ENCODE measurements at regions not wholly inside any gene's neighbourhood (a gene's known extent, or its start where the extent isn't known, plus 50 kb on each side); places are given as distances from the start of the nearest gene placed in this dataset.

- DNase-seq = no peak
- Histone ChIP-seq H3K4me3 (ENCODE audit: insufficient read depth, low read depth, low read length) (no peak overlapping the region), H3K36me3 (replicated peaks; ENCODE audit: control insufficient read depth, insufficient read depth, low read length) (no peaks in the 10 kb centered on the region), H3K27me3 (ENCODE audit: control insufficient read depth, insufficient read depth, low read length) (no peaks in the 10 kb centered on the region)
Observed at GRCh38 chr2:153020201-153020600, 301.8 kb downstream of the ARL6IP6 start.

DNA sequence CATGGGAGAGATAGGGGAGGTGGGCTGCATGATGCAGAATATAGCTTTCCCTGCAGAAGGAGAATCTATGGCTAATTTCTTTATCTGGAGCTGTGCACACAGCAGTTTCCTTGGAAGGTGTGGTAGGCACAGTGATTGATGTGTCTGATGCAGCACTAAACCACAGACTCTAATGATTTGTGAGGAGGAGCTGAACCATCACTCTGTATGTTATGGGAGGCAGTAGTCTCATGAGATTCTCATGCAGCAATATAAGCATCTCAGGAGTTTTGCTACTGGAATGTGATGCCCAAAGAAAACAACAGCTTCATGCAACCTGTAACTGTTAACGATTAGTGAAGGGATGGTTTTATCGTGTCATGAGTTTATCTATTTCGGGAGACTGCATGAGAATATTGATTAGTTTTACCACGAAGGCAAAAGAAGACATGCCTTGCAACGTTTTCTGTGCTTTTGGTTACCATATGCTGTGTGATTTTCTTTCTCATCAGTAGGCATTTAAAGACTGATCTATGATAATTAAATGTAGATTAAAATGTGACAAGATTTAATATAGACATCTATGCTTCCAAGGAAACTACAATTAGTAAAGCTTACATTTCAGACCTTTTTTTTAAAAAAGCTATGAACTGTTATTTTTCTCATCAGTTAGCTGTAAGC, 286.8 kb downstream of the ARL6IP6 start:
- Histone ChIP-seq H3K27me3 (ENCODE audit: control insufficient read depth, insufficient read depth, low read length) (no peaks in the 10 kb centered on the region), H3K4me3 (ENCODE audit: insufficient read depth, low read depth, low read length) (no peak overlapping the region), H3K36me3 (replicated peaks; ENCODE audit: control insufficient read depth, insufficient read depth, low read length) (no peaks in the 10 kb centered on the region)
- no peak for DNase-seq

DNA sequence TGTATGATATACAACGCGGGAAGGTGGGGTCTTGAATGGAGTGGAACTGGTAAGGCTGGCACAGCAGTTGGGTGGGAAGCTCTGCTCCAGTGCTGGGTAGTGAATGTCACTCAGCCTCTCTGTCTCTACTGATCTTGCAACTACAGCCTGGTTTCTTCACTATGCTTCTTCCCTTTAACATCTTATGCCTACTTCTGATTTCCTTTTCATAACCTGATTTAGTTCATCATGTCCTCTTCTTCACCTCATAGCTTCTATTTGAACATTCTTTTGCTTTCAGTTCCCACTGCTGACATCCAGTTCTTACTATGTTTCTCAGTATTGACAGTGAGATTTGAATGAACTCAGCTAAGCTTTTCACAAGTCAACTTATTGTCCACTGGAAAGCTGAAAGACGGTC, 286.2 kb downstream of the ARL6IP6 start:
- Histone ChIP-seq H3K36me3 (replicated peaks; ENCODE audit: control insufficient read depth, insufficient read depth, low read length) (no peaks in the 10 kb centered on the region), H3K4me3 (ENCODE audit: insufficient read depth, low read depth, low read length) (no peak overlapping the region), H3K27me3 (ENCODE audit: control insufficient read depth, insufficient read depth, low read length) (no peaks in the 10 kb centered on the region)
- no peak for DNase-seq

GRCh38 chr2:152974146-152974545, 255.7 kb downstream of the ARL6IP6 start:
- Histone ChIP-seq H3K4me3 (ENCODE audit: insufficient read depth, low read depth, low read length) (no peak overlapping the region), H3K27me3 (ENCODE audit: control insufficient read depth, insufficient read depth, low read length) (no peaks in the 10 kb centered on the region), H3K36me3 (replicated peaks; ENCODE audit: control insufficient read depth, insufficient read depth, low read length) (no peaks in the 10 kb centered on the region)
- no peak for DNase-seq

DNA sequence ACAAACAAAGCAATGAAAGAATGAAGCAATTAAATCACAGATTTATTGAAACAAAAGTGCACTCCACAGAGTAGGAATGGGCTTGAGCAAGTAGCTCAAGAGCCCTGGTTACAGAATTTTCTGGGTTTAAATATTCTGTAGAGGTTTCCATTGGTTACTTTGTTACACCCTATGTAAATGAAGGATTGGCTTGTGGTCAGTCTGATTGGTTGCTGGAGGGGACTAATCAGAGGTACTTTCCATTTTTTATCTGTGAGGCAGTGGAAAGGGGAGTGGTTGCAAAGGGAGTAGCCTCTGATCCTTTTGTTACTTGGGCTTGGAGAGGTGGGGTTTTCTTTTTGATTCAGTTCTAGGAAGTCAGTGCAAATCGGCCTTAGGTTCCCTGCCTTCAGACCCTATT, 253.3 kb downstream of the ARL6IP6 start:
- no peak for DNase-seq
- H3K4me3 ChIP-seq (ENCODE audit: insufficient read depth, low read depth, low read length) = no peak overlapping the region
- H3K27me3 ChIP-seq (ENCODE audit: control insufficient read depth, insufficient read depth, low read length) = no peaks in the 10 kb centered on the region
- no peaks in the 10 kb centered on the region for H3K36me3 ChIP-seq (replicated peaks; ENCODE audit: control insufficient read depth, insufficient read depth, low read length)

- no peaks in the 10 kb centered on the region for H3K36me3 ChIP-seq (replicated peaks; ENCODE audit: control insufficient read depth, insufficient read depth, low read length)
- no peak overlapping the region for H3K4me3 ChIP-seq (ENCODE audit: insufficient read depth, low read depth, low read length)
- no peaks in the 10 kb centered on the region for H3K27me3 ChIP-seq (ENCODE audit: control insufficient read depth, insufficient read depth, low read length)
- DNase-seq = no peak
Observed at GRCh38 chr2:152962446-152962845, 244.0 kb downstream of the ARL6IP6 start.

- no peak for DNase-seq
- Histone ChIP-seq H3K27me3 (ENCODE audit: control insufficient read depth, insufficient read depth, low read length) (no peaks in the 10 kb centered on the region), H3K4me3 (ENCODE audit: insufficient read depth, low read depth, low read length) (no peak overlapping the region), H3K36me3 (replicated peaks; ENCODE audit: control insufficient read depth, insufficient read depth, low read length) (no peaks in the 10 kb centered on the region)
Observed at GRCh38 chr2:152961351-152961750, 242.9 kb downstream of the ARL6IP6 start.

DNA sequence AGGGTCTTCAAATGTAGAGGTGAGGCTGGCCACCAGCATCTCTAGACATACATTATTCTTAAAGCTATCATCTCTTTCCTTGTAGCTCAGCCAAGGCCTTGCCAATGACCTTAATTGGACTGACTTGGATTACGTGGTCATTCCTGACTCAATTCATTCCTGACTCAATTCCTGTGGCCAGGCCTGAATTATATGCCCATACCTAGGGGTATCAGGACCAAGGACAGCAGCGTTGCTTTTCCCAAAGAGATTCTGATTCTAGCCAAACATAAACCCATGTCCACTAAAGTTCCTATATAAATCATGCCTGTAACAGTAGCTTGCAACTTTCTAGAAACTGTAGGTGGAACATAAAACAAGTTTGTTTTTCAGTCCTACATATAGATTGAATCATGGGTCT, 231.7 kb downstream of the ARL6IP6 start:
- Histone ChIP-seq H3K36me3 (replicated peaks; ENCODE audit: control insufficient read depth, insufficient read depth, low read length) (no peaks in the 10 kb centered on the region), H3K4me3 (ENCODE audit: insufficient read depth, low read depth, low read length) (no peak overlapping the region), H3K27me3 (ENCODE audit: control insufficient read depth, insufficient read depth, low read length) (no peaks in the 10 kb centered on the region)
- peak; percentile 4 for DNase-seq

DNA sequence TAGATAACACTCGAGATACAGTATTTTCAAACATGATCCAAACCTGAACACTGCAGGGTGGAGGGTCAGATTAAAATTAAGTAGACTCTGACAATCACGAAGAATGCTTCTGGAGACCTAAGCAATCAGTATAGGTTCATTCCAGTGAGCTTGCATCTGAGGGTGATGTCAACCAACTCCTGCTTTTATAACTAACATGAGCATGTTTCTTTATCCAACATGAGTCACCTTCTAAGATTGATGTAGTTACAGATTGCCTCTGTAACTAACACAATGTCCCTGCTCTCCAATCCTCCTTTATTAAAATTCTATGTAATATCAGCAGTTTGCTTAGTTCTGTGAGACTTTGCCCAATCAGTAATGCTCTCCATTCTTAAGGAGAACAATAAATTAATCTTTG, 225.7 kb downstream of the ARL6IP6 start:
- H3K4me3 ChIP-seq (ENCODE audit: insufficient read depth, low read depth, low read length) = no peak overlapping the region
- no peaks in the 10 kb centered on the region for H3K36me3 ChIP-seq (replicated peaks; ENCODE audit: control insufficient read depth, insufficient read depth, low read length)
- H3K27me3 ChIP-seq (ENCODE audit: control insufficient read depth, insufficient read depth, low read length) = no peaks in the 10 kb centered on the region
- DNase-seq = no peak

DNA sequence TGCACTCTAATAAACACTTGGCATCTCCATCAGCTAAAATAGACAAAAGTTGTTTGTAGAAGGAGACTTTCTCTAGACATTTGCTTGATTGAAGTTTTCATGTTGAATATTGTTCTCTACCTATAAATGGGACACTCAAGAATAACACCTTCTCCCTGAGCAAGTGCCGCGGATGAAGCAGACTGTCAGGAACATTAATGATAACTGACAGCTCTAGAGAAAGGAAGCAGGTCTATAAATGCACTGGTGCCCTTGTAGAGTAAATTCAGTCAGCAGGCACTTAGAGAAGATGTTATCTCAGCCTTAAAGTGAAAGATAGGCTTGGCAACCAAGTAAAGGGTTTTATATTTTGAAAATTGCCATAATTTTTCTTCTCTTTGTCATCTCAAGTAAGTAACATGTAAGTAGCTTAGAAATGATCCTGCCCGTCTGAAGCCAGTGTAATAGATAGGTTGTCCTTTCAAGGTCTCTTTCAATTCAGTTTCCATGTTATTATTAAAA, 224.6 kb downstream of the ARL6IP6 start:
- H3K4me3 ChIP-seq (ENCODE audit: insufficient read depth, low read depth, low read length) = no peak overlapping the region
- no peaks in the 10 kb centered on the region for H3K27me3 ChIP-seq (ENCODE audit: control insufficient read depth, insufficient read depth, low read length)
- no peak for DNase-seq
- no peaks in the 10 kb centered on the region for H3K36me3 ChIP-seq (replicated peaks; ENCODE audit: control insufficient read depth, insufficient read depth, low read length)

DNA sequence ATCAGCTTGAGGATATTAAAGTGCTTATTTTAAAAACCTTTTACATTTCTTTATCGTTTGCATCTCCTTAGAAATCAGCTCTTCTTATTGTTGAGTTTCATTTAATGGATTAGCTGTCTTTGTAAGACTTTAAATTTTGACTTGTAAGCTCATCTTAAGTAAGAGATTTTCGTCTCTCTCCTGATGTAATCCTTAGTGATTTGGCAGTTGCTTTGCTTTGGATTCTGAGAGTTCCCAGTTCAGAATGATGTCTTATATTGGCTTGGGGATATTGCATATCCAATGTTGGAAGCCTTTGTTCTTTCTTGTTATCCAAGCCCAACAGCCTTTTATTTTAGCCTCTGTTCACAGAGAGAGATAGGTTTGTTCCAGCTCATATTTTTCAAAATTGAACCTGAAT, 212.1 kb downstream of the ARL6IP6 start:
- Histone ChIP-seq H3K36me3 (replicated peaks; ENCODE audit: control insufficient read depth, insufficient read depth, low read length) (no peaks in the 10 kb centered on the region), H3K4me3 (ENCODE audit: insufficient read depth, low read depth, low read length) (no peak overlapping the region), H3K27me3 (ENCODE audit: control insufficient read depth, insufficient read depth, low read length) (no peaks in the 10 kb centered on the region)
- DNase-seq = no peak

DNA sequence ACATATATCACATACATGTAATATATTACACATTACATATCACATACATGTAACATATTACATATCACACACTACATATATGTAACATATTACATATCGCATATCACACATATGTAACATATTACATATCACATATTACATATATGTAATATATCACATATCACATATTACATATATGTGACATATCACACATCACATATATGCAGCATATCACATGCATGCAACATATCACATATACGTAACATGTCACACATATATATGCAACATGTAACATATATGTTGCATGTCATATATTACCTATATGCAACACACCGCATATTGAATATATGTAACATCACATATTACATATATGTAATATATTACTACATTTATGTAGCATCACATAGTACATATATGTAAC, 211.2 kb downstream of the ARL6IP6 start:
- DNase-seq = no peak
- Histone ChIP-seq H3K36me3 (replicated peaks; ENCODE audit: control insufficient read depth, insufficient read depth, low read length) (no peaks in the 10 kb centered on the region), H3K27me3 (ENCODE audit: control insufficient read depth, insufficient read depth, low read length) (no peaks in the 10 kb centered on the region), H3K4me3 (ENCODE audit: insufficient read depth, low read depth, low read length) (no peak overlapping the region)

- Histone ChIP-seq H3K27me3 (ENCODE audit: control insufficient read depth, insufficient read depth, low read length) (no peaks in the 10 kb centered on the region), H3K4me3 (ENCODE audit: insufficient read depth, low read depth, low read length) (no peak overlapping the region), H3K36me3 (replicated peaks; ENCODE audit: control insufficient read depth, insufficient read depth, low read length) (no peaks in the 10 kb centered on the region)
- peak; percentile 16 for DNase-seq
Observed at GRCh38 chr2:152925547-152926448, 207.4 kb downstream of the ARL6IP6 start.

DNA sequence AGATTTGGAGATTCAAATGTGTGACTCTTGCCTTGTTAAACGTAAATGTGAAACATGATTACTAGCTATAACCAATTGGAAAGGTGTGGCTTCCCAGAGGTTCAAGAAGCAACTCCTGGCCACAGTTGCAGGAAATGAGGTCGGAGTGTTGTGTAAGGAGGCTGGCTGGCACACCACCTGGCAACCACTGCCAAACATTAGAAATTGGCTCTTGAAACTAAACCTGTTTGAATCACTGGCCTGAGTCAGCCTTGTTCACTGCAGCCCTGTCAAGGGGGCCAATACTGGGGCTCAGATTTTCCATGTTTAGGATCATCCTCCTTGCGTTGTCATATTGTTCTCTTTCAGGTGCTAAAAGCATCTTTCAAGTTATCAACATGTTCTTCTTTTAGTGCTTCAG, 206.3 kb downstream of the ARL6IP6 start:
- no peak for DNase-seq
- Histone ChIP-seq H3K4me3 (ENCODE audit: insufficient read depth, low read depth, low read length) (no peak overlapping the region), H3K36me3 (replicated peaks; ENCODE audit: control insufficient read depth, insufficient read depth, low read length) (no peaks in the 10 kb centered on the region), H3K27me3 (ENCODE audit: control insufficient read depth, insufficient read depth, low read length) (no peaks in the 10 kb centered on the region)

GRCh38 chr2:152924219-152924618, 205.8 kb downstream of the ARL6IP6 start:
- Histone ChIP-seq H3K27me3 (ENCODE audit: control insufficient read depth, insufficient read depth, low read length) (no peaks in the 10 kb centered on the region), H3K4me3 (ENCODE audit: insufficient read depth, low read depth, low read length) (no peak overlapping the region), H3K36me3 (replicated peaks; ENCODE audit: control insufficient read depth, insufficient read depth, low read length) (no peaks in the 10 kb centered on the region)
- no peak for DNase-seq
